GM18870 (cell line): ENCODE measurements at regions not wholly inside any gene's neighbourhood (a gene's known extent, or its start where the extent isn't known, plus 50 kb on each side); places are given as distances from the start of the nearest gene placed in this dataset.
"Not testable (repeated sequence)": the region's sequence is repeated elsewhere in the genome, so short reads cannot be mapped to it uniquely, and the experiment has no call there.

Experiments used
- ATAC-seq: cut with Tn5 transposase; IDR thresholded peaks from one replicate; pipeline ENCODE4 v1.9.1; 2021; ENCODE audit warnings: moderate library complexity; ENCODE audit not compliant: unreplicated experiment

- ATAC-seq, result peak; percentile 99
Measured at GRCh38 chr7:121530227-121531174, 134.4 kb upstream of the FAM3C start.

DNA sequence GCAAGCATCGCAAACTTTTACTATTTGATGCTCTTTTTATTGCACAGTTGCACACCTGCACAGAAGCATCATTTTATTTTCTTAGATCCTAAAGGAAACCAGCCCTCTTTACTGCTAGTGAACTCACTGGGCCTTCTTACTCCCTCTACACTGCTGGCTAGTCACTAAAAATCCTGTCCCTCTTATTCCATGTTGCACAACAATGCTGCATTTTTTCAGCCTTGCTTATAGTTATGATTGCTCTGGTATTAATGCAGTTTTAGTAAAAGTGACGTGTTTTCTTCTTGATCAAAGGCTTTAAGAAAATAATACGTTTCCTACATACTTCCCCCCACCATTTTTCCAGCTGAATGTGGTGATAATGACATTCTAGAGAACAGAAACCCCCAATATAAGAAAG, 132.9 kb upstream of the FAM3C start:
- no peak for ATAC-seq

DNA sequence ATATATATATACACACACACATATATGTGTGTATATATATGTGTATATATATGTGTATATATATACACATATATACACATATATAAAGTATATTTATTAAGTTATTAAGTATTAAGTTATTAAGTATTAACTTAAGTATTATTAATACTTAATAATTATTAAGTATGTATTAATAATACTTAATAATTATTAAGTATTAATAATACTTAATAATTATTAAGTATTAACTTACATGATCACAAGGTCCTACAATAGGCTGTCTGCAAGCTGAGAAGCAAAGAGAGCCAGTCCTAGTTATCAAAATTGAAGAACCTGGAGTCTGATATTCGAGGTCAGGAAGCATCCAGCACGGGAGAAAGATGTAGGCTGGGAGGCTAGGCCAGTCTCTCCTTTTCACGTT, 130.1 kb upstream of the FAM3C start:
- not testable (repeated sequence) for ATAC-seq

DNA sequence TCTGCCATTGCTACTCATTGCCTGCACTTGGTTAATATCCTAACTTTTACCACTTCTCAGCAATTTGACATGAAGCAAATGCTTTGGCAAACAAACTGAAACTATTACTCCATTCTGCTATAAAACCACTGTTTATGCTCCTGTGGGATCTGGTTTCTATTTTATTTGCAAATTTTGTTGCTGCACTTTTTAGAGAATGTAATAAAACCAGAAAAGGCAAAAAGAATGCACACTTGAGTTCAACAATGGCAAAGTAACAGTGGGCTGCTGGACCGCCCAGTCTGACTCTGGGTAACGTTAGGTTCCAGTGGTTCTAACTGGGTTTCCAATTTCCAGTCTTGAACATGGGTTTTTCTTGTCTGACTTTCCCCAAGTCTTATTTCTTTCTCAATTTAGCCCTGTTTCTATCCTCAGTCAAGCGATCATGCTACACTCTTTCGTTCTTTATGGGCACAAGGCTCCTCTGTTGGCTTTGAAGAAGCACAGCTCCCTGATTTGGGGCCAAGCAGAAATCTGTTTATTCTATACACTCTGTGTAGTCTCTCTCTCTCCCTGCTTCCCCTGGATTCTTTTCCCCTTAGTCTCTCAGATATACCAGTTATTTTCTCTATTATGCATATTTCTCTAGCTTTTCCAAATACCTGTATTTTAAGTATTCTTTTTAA, 129.2 kb upstream of the FAM3C start:
- ATAC-seq, result no peak

DNA sequence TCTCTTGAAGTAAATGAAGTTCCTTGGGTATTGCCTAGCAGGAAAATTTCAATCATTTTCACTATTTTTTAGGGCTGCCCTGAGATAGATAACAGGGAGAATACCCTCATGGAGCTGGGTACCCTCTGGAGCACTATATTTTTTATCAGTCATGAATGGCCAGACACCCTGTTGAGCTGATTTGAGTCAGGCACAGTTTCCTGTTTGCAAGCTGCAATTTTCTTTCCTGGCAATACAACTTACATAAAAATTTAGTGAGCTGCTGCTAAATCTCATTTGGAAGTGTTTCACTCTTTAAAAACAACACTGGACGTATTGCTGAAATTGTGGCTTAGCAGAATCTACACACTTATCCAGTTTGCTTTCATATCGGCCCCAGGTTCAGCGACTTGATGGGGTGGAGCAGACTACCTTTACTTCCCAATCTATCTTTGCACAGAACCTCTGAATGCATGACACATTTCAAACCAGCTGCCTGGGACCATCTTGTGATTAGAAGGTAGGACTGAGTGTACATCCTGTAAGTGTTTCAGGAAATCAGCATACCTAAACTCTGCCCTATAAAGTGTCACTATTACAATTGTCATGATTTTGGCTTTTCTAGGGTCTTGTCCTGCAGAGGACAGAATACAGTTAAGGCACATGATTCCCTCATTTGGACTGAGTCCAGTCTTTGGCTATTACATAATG, 125.7 kb upstream of the FAM3C start:
- ATAC-seq, result no peak

DNA sequence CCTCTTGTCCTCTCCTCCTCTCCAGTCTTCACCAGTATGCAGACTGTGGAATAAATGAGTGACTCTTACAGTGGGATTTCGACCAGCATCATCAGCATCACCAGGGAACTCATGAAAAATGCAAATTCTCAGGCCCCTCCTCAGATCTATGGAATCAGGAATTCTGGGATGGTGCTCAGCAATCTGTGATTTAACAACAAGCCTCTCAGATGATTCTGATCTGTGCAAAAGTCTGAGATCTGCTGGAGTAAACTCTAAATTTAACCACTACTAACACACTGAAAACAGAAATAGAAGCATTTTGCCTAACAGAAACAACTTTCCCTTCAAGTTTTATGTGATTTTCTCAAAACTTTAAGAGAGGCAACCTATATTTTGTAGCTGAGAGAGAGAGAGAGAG, 124.8 kb upstream of the FAM3C start:
- no peak for ATAC-seq

GRCh38 chr7:121519548-121520521, 123.7 kb upstream of the FAM3C start:
- peak; percentile 74 for ATAC-seq

- ATAC-seq, result no peak
Measured at GRCh38 chr7:121517591-121517990, 121.5 kb upstream of the FAM3C start.

- no peak for ATAC-seq
Measured at GRCh38 chr7:121516821-121517220, 120.7 kb upstream of the FAM3C start.

DNA sequence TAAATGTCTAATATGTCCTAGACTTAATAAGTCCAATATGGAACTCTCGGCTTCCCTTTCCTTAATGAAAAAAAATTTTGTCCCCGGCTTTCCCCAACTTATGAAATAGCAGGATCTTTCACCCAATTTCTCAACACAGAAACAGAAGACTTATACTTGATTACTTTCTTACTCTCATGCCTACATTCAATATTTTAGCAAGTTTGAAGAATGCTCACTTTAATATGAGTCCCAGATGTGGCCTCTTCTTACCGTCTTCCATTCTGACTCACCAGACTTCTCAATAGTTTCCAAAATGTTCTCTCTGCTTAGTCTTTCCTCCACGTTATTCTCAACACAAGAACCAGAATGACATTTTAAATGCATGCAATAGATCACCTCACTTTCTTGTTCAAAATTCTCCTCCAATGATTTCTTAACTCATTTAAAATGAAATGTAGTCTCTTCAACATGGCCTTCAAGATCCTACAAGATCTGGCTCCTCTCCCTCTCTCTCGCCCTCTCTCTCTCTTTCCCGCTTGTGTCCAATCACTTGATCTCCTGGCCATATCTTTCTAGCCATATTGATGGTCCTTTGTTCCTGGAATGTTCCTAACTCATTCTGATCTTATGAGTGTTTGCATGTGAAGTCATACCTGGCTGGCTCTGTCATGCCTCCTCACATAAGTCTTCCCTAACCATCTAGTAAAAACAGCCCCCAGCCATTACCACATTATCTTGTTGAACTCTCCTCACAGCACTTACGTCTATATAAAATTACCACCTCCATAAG, 119.7 kb upstream of the FAM3C start:
- ATAC-seq, result no peak

GRCh38 chr7:121515229-121515628, 119.1 kb upstream of the FAM3C start:
- no peak for ATAC-seq

DNA sequence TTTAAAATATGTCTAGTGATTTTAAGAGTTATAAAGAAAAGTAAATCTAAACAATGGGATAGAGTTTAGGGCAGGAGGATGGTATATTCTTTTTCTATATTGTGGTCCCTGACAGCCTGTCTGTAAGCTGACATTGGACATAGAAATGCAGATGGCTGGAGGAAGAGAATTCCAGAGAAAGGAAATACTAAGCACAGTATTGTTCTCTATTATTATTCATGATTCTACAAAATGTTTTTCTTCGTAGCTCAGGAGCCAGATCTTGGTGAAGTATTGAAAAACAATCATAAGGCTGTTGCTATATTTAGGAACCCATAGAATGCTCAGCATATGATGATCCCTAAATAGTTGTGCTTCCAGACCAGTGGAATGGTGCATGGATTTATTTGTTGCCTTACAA, 117.0 kb upstream of the FAM3C start:
- no peak for ATAC-seq

- ATAC-seq, result no peak
Measured at GRCh38 chr7:121510858-121511482, 114.9 kb upstream of the FAM3C start.

- no peak for ATAC-seq
Measured at GRCh38 chr7:121510302-121510701, 114.2 kb upstream of the FAM3C start.

- no peak for ATAC-seq
Measured at GRCh38 chr7:121505540-121506182, 109.6 kb upstream of the FAM3C start.

DNA sequence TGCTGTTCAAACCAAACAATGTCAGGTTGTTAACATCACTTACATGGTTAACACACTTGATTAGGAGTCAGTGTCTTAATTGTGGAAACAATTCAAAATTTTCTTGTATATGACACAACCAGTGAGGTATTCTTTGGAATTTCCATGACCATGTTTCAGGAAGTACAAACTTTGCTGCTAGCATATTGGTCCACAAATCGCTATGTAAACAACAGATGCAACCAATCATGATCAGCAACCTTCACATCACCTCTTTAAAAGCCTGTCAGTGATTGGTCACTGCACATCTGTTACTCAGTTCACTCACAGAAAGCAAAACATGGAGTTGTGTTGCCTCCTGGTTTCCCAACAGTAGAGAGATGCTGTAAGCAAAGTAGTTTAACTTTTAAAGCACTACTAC, 108.9 kb upstream of the FAM3C start:
- no peak for ATAC-seq

GRCh38 chr7:121504482-121504881, 108.4 kb upstream of the FAM3C start:
- no peak for ATAC-seq

GRCh38 chr7:121503730-121504129, 107.6 kb upstream of the FAM3C start:
- no peak for ATAC-seq

DNA sequence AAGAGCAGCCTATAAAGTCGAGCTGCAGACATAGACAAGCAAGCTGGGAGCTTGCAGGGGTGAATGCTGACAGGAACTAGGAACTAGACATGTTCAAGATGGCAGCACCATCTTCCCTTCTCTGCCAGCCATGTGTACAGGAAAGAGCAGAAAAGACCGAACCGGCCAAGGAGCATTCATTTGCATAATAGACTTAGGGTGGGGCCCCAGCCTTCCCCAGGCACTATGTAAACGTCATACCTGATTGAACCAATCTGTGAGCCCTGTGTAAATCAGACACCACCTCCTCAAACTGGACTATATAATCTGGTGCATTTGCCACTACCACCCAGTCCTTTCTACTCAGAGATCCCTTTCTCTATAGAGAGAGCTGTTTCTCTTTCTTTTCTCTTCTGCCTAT, 106.9 kb upstream of the FAM3C start:
- ATAC-seq, result no peak
